HCT116 (cell line): ENCODE measurements at regions not wholly inside any gene's neighbourhood (a gene's known extent, or its start where the extent isn't known, plus 50 kb on each side); places are given as distances from the start of the nearest gene placed in this dataset.

Source experiments
- ATAC-seq: fragments of 200-7000 bp; cut with Tn5 transposase; 2 replicates; pipeline ENCODE4 v1.9.1; 2020; ENCODE audit warnings: mild to moderate bottlenecking, moderate library complexity
- BruUV-seq: library from RNA; stranded (reverse); fragments of 400-500 nt; replicated peaks from 2 replicates; lab custom pipeline; 2021; lab: Mats Ljungman, UMichigan
- CTCF ChIA-PET: fragments of 300-600 bp; sonication (Branson Sonifier 250); formaldehyde crosslinking; loops from one replicate; lab custom pipeline; 2021; ENCODE audit warnings: antibody characterized with exemption; lab: Charles Lee
- POLR2A ChIA-PET: fragments of 300-600, 350-600 bp; sonication (Branson Sonifier 250); formaldehyde crosslinking; loops from one replicate; lab custom pipeline; 2021; ENCODE audit warnings: antibody characterized with exemption; lab: Charles Lee
- RAD21 ChIA-PET, 2 experiments: fragments of 300-600 bp; sonication (Branson Sonifier 250); formaldehyde crosslinking; loops; one replicate each; lab custom pipeline; 2023; ENCODE audit warnings: low total read pairs in 2 of 2; ENCODE audit not compliant: uncharacterized antibody in 2 of 2, unreplicated experiment in 2 of 2, low non-redundant PET in 1 of 2; lab: Charles Lee
- DNase-seq: peaks from one replicate; pipeline ENCODE4 v3.0.0-alpha.2; 2010; ENCODE audit warnings: low read depth, low spot score
- H2AFZ ChIP-seq: fragments of 200-600 bp; shearing (Covaris generic), sonication (generic); 2 replicates; pipeline ENCODE4 v1.6.1; 2017; ENCODE audit warnings: low read depth, mixed run types, mixed read lengths, antibody characterized with exemption, low read length; ENCODE audit not compliant: poor library complexity, severe bottlenecking
- H3K27ac ChIP-seq: 2 replicates; pipeline ENCODE4 v1.5.1; 2012; ENCODE audit warnings: low read depth, low read length
- H3K27me3 ChIP-seq: fragments of 200-600 bp; sonication (generic); 2 replicates; pipeline ENCODE4 v1.6.1; 2016; ENCODE audit warnings: mixed run types, low read length, mixed read lengths; ENCODE audit not compliant: insufficient read depth
- H3K36me3 ChIP-seq, 2 experiments: fragments of 200-500 bp in 1 of 2; fragments of 200-600 bp in 1 of 2; sonication (Bioruptor generic) in 1 of 2; sonication (generic) in 1 of 2; 2 replicates each; pipeline versions ENCODE4 v1.5.1 to v1.6.1; 2014 to 2016; ENCODE audit warnings: low read length in 2 of 2, inconsistent platforms in 1 of 2, mixed read lengths in 1 of 2, mixed run types in 1 of 2; ENCODE audit not compliant: insufficient read depth in 2 of 2, control insufficient read depth in 1 of 2
- H3K4me1 ChIP-seq, 2 experiments: fragments of 200-600 bp in 1 of 2; sonication (generic) in 1 of 2; 2 replicates each; pipeline versions ENCODE4 v1.5.1 to v1.6.1; 2012 to 2017; ENCODE audit warnings: low read length in 2 of 2, inconsistent platforms in 1 of 2, mild to moderate bottlenecking in 1 of 2, mixed read lengths in 1 of 2, mixed run types in 1 of 2, moderate library complexity in 1 of 2; ENCODE audit not compliant: insufficient read depth in 2 of 2, control insufficient read depth in 1 of 2
- H3K4me2 ChIP-seq: fragments of 200-600 bp; sonication (generic); 2 replicates; pipeline ENCODE4 v1.6.1; 2017; ENCODE audit warnings: mixed run types, low read length, mixed read lengths
- H3K4me3 ChIP-seq, 2 experiments: fragments of 200-600 bp in 1 of 2; sonication (generic) in 1 of 2; replicated peaks in 1 of 2; 2 replicates each; pipeline ENCODE4 v1.5.1; 2011 to 2016; ENCODE audit warnings: low read length in 2 of 2, control low read depth in 1 of 2, low read depth in 1 of 2, mild to moderate bottlenecking in 1 of 2, mixed read lengths in 1 of 2, mixed run types in 1 of 2
- H3K79me2 ChIP-seq: fragments of 200-600 bp; sonication (generic); 2 replicates; pipeline ENCODE4 v1.6.1; 2017; ENCODE audit warnings: mild to moderate bottlenecking, mixed run types, low read length, moderate library complexity, mixed read lengths; ENCODE audit not compliant: insufficient read depth
- H3K9ac ChIP-seq: fragments of 200-600 bp; sonication (generic); 2 replicates; pipeline ENCODE4 v1.6.1; 2016; ENCODE audit warnings: low read length, mixed read lengths
- H3K9me2 ChIP-seq: fragments of 200-600 bp; sonication (generic), shearing (Covaris generic); 2 replicates; pipeline ENCODE4 v1.6.1; 2017; ENCODE audit warnings: mixed run types, mild to moderate bottlenecking, moderate library complexity; ENCODE audit not compliant: insufficient read depth
- H3K9me3 ChIP-seq, 2 experiments: fragments of 200-500 bp in 1 of 2; fragments of 200-600 bp in 1 of 2; sonication (Bioruptor generic) in 1 of 2; sonication (generic) in 1 of 2; 2 replicates each; pipeline ENCODE4 v1.6.1; 2014 to 2017; ENCODE audit warnings: low read length in 2 of 2, mixed read lengths in 2 of 2, inconsistent platforms in 1 of 2, low read depth in 1 of 2, mild to moderate bottlenecking in 1 of 2, mixed run types in 1 of 2, moderate library complexity in 1 of 2; ENCODE audit not compliant: control insufficient read depth in 1 of 2, insufficient read depth in 1 of 2
- H4K20me1 ChIP-seq: fragments of 200-600 bp; sonication (generic), shearing (Covaris generic); 2 replicates; pipeline ENCODE4 v1.6.1; 2017; ENCODE audit warnings: mixed run types, mild to moderate bottlenecking, moderate library complexity; ENCODE audit not compliant: insufficient read depth
- CEBPB ChIP-seq: IDR thresholded peaks from 2 replicates; pipeline ENCODE4 v1.6.1; 2012; ENCODE audit warnings: low read depth
- ELF1 ChIP-seq: IDR thresholded peaks from 2 replicates; pipeline ENCODE4 v1.6.1; 2012; ENCODE audit warnings: low read depth, borderline replicate concordance
- JUND ChIP-seq: IDR thresholded peaks from 2 replicates; pipeline ENCODE4 v1.6.1; 2012
- RAD21 ChIP-seq: IDR thresholded peaks from 2 replicates; pipeline ENCODE4 v1.6.1; 2012; ENCODE audit warnings: low read depth, mild to moderate bottlenecking
- REST ChIP-seq: IDR thresholded peaks from 2 replicates; pipeline ENCODE4 v1.6.1; 2012; ENCODE audit warnings: low read depth
- SP1 ChIP-seq: IDR thresholded peaks from 2 replicates; pipeline ENCODE4 v1.6.1; 2012; ENCODE audit warnings: low read depth
- SRF ChIP-seq: IDR thresholded peaks from 2 replicates; pipeline ENCODE4 v1.6.1; 2012; ENCODE audit warnings: low read depth
- TCF7L2 ChIP-seq: IDR thresholded peaks from 2 replicates; pipeline ENCODE4 v1.7.0; 2011; ENCODE audit warnings: borderline replicate concordance, inconsistent platforms; ENCODE audit not compliant: insufficient read depth, insufficient read length; ENCODE audit errors: extremely low read depth
- YY1 ChIP-seq: IDR thresholded peaks from 2 replicates; pipeline ENCODE4 v1.6.1; 2011; ENCODE audit warnings: low read length, low read depth, moderate library complexity, mild to moderate bottlenecking; ENCODE audit not compliant: insufficient replicate concordance; ENCODE audit errors: extremely low read depth
- ZBTB33 ChIP-seq: IDR thresholded peaks from 2 replicates; pipeline ENCODE4 v1.6.1; 2011; ENCODE audit warnings: mild to moderate bottlenecking, low read length, moderate library complexity; ENCODE audit not compliant: insufficient replicate concordance; ENCODE audit errors: extremely low read depth
- ZFX ChIP-seq: fragments of 450-650 bp; IDR thresholded peaks from 2 replicates; pipeline ENCODE4 v1.6.1; 2017
- intact Hi-C: fragments of 100-400 bp; cut with micrococcal nuclease; formaldehyde crosslinking; loops from 2 replicates; pipeline ENCODE4 v1.10.0; 2022
- TF ChIP-seq, protein P1 (sequence below): IDR thresholded peaks from 2 replicates; pipeline ENCODE4 v1.6.1; 2012

GRCh38 chr19:31408460-31409124, 59.4 kb upstream of the TSHZ3 start (continued):
- TF ChIP-seq REST = no peak
- TF ChIP-seq YY1 = no peak
- TF ChIP-seq ZFX = no peak
- no peak for TF ChIP-seq RAD21

GRCh38 chr19:31413353-31413752, 64.1 kb upstream of the TSHZ3 start:
- intact Hi-C loops = no loop called here
- DNase-seq (no peak), ATAC-seq (no peak)
- no peaks in the 10 kb centered on the region for H3K79me2 ChIP-seq
- BruUV-seq = no TSS peak
- ChIA-PET CTCF (no interaction called here), POLR2A (no interaction called here), RAD21 (no interaction called here)
- H3K36me3 ChIP-seq = no peaks in the 10 kb centered on the region
- no peak overlapping the region for H3K9ac ChIP-seq
- no peaks in the 10 kb centered on the region for H3K27me3 ChIP-seq
- H3K27ac ChIP-seq = no peak overlapping the region
- H3K9me2 ChIP-seq = no peaks in the 10 kb centered on the region
- H3K4me2 ChIP-seq = no peak overlapping the region
- H4K20me1 ChIP-seq = no peaks in the 10 kb centered on the region
- H3K4me1 ChIP-seq = no peaks in the 10 kb centered on the region
- H3K9me3 ChIP-seq = peaks cover 6 to 14% of the 10 kb centered on the region in 2 experiments; a peak in 2 of 4 replicates
- TF ChIP-seq ZBTB33 (no peak), CEBPB (no peak), YY1 (no peak), SRF (no peak), REST (no peak), SP1 (no peak), JUND (no peak), ZFX (no peak), ELF1 (no peak), TCF7L2 (no peak)
- TF ChIP-seq, protein P1, sequence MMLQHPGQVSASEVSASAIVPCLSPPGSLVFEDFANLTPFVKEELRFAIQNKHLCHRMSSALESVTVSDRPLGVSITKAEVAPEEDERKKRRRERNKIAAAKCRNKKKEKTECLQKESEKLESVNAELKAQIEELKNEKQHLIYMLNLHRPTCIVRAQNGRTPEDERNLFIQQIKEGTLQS = no peak
- H2AFZ ChIP-seq = no peak overlapping the region
- H3K4me3 ChIP-seq = no peak overlapping the region
